ENCODE measurements at regions not wholly inside any gene's neighbourhood (a gene's known extent, or its start where the extent isn't known, plus 50 kb on each side); places are given as distances from the start of the nearest gene placed in this dataset.

- TF ChIP-seq POLR2A (IDR thresholded peaks at IDR 0.05; ENCODE audit: borderline replicate concordance, extremely low read depth, insufficient read depth, insufficient read length) (no peak), ELF1 (IDR thresholded peaks at IDR 0.05; ENCODE audit: borderline replicate concordance, low read depth) (no peak), ZFX (IDR thresholded peaks at IDR 0.05) (no peak), ZNF274 (IDR thresholded peaks at IDR 0.05; ENCODE audit: low read depth, low read length) (no peak), CTCF (IDR thresholded peaks at IDR 0.05 in 2 of 3, conservative IDR thresholded peaks at IDR 0.05 in 1 of 3; ENCODE audit: borderline replicate concordance in 1 of 3, insufficient read depth in 1 of 3, low read depth in 2 of 3, low read length in 2 of 3) (no peak), REST (IDR thresholded peaks at IDR 0.05; ENCODE audit: low read depth) (no peak), EZH2 (IDR thresholded peaks at IDR 0.05) (no peak), JUND (IDR thresholded peaks at IDR 0.05) (no peak), CEBPB (IDR thresholded peaks at IDR 0.05; ENCODE audit: low read depth) (no peak), POLR2AphosphoS5 (IDR thresholded peaks at IDR 0.05; ENCODE audit: low read depth, low read length) (no peak), SRF (IDR thresholded peaks at IDR 0.05; ENCODE audit: low read depth) (no peak), EGR1 (IDR thresholded peaks at IDR 0.05; ENCODE audit: low read depth) (no peak), SP1 (IDR thresholded peaks at IDR 0.05; ENCODE audit: low read depth) (no peak)
- TF ChIP-seq, protein P1, sequence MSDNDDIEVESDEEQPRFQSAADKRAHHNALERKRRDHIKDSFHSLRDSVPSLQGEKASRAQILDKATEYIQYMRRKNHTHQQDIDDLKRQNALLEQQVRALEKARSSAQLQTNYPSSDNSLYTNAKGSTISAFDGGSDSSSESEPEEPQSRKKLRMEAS (IDR thresholded peaks at IDR 0.05) = no peak
These were observed 123.9 kb downstream of the SNX5 start for GRCh38 chr20:17844549-17845298.

Measured in HCT116 (cell line).